IMR-90 (cell line): ENCODE measurements at regions not wholly inside any gene's neighbourhood (a gene's known extent, or its start where the extent isn't known, plus 50 kb on each side); places are given as distances from the start of the nearest gene placed in this dataset.

Experiments
- ATAC-seq: fragments of 200-7000 bp; cut with Tn5 transposase; 2 replicates; pipeline ENCODE4 v1.9.1; 2020; ENCODE audit warnings: low read depth, mild to moderate bottlenecking, moderate library complexity
- BruUV-seq: library from RNA; stranded (reverse); fragments of 400-500 nt; replicated peaks from 2 replicates; lab custom pipeline; 2021; lab: Mats Ljungman, UMichigan
- CTCF ChIA-PET: fragments of 300-600 bp; formaldehyde crosslinking; extraction: SDS; loops from one replicate; lab custom pipeline; 2021; ENCODE audit warnings: antibody characterized with exemption; lab: Yijun Ruan, JAX
- POLR2A ChIA-PET: fragments of 300-600 bp; sonication (Branson Sonifier 250); formaldehyde crosslinking; loops from one replicate; lab custom pipeline; 2022; ENCODE audit warnings: antibody characterized with exemption; ENCODE audit not compliant: unreplicated experiment; lab: Charles Lee
- DNase-seq: peaks from one replicate; pipeline ENCODE4 v3.0.0; 2013
- H2AFZ ChIP-seq: replicated peaks from 2 replicates; pipeline ENCODE3; 2013; ENCODE audit warnings: low read length, mild to moderate bottlenecking; ENCODE audit not compliant: poor library complexity
- H2AK5ac ChIP-seq: 2 replicates; pipeline ENCODE4 v1.6.1; 2013; ENCODE audit warnings: low read depth, low read length, inconsistent platforms
- H2AK9ac ChIP-seq: replicated peaks from 2 replicates; pipeline ENCODE3; 2013; ENCODE audit warnings: mild to moderate bottlenecking, low read depth, low read length, moderate library complexity; ENCODE audit not compliant: poor library complexity
- H2BK120ac ChIP-seq: 2 replicates; pipeline ENCODE4 v1.6.1; 2013; ENCODE audit warnings: low read depth, low read length, inconsistent platforms
- H2BK15ac ChIP-seq: 3 replicates; pipeline ENCODE4 v1.6.1; 2013; ENCODE audit warnings: low read depth, low read length, inconsistent platforms
- H2BK20ac ChIP-seq: 2 replicates; pipeline ENCODE4 v1.6.1; 2013; ENCODE audit warnings: low read depth, mild to moderate bottlenecking, inconsistent platforms, low read length, moderate library complexity
- H2BK5ac ChIP-seq: 2 replicates; pipeline ENCODE4 v1.6.1; 2013; ENCODE audit warnings: mild to moderate bottlenecking, low read depth, low read length, inconsistent platforms; ENCODE audit not compliant: poor library complexity, severe bottlenecking
- H3K14ac ChIP-seq: replicated peaks from 2 replicates; pipeline ENCODE4 v1.6.1; 2013; ENCODE audit warnings: low read depth, low read length, inconsistent platforms
- H3K18ac ChIP-seq: 2 replicates; pipeline ENCODE4 v1.6.1; 2013; ENCODE audit warnings: low read depth, low read length, control low read depth
- H3K23ac ChIP-seq: 2 replicates; pipeline ENCODE4 v1.6.1; 2013; ENCODE audit warnings: low read depth, low read length, inconsistent platforms
- H3K27ac ChIP-seq: 2 replicates; pipeline ENCODE4 v1.5.1; 2013; ENCODE audit warnings: mild to moderate bottlenecking, control low read depth, low read length; ENCODE audit not compliant: insufficient read depth
- H3K27me3 ChIP-seq: 2 replicates; pipeline ENCODE4 v1.6.1; 2013; ENCODE audit warnings: low read length; ENCODE audit not compliant: control insufficient read depth, insufficient read depth
- H3K36me3 ChIP-seq: 2 replicates; pipeline ENCODE4 v1.6.1; 2013; ENCODE audit warnings: low read length, mixed read lengths; ENCODE audit not compliant: control insufficient read depth, insufficient read depth
- H3K4ac ChIP-seq: 2 replicates; pipeline ENCODE4 v1.6.1; 2013; ENCODE audit warnings: low read depth, low read length, inconsistent platforms
- H3K4me1 ChIP-seq: 2 replicates; pipeline ENCODE4 v1.6.1; 2013; ENCODE audit warnings: low read length, mixed read lengths; ENCODE audit not compliant: control insufficient read depth, insufficient read depth
- H3K4me2 ChIP-seq: 2 replicates; pipeline ENCODE4 v1.6.1; 2013; ENCODE audit warnings: low read depth, mild to moderate bottlenecking, control low read depth, low read length, moderate library complexity
- H3K4me3 ChIP-seq: 2 replicates; pipeline ENCODE4 v1.5.1; 2013; ENCODE audit warnings: low read depth, mild to moderate bottlenecking, control low read depth, low read length, moderate library complexity; ENCODE audit not compliant: insufficient read depth
- H3K56ac ChIP-seq: 2 replicates; pipeline ENCODE4 v1.6.1; 2013; ENCODE audit warnings: low read length, inconsistent platforms; ENCODE audit not compliant: insufficient read depth; ENCODE audit errors: extremely low read depth
- H3K79me1 ChIP-seq, 2 experiments: 2 replicates each; pipeline ENCODE4 v1.6.1; 2013; ENCODE audit warnings: low read length in 2 of 2, inconsistent platforms in 1 of 2, low read depth in 1 of 2
- H3K9ac ChIP-seq: 2 replicates; pipeline ENCODE4 v1.6.1; 2013; ENCODE audit warnings: low read depth, low read length, control low read depth
- H3K9me1 ChIP-seq: 2 replicates; pipeline ENCODE4 v1.6.1; 2013; ENCODE audit warnings: low read length, inconsistent platforms; ENCODE audit not compliant: insufficient read depth
- H3K9me3 ChIP-seq: 2 replicates; pipeline ENCODE4 v1.6.1; 2013; ENCODE audit warnings: low read length; ENCODE audit not compliant: control insufficient read depth, insufficient read depth
- H4K20me1 ChIP-seq: 2 replicates; pipeline ENCODE4 v1.6.1; 2013; ENCODE audit warnings: low read length, inconsistent platforms; ENCODE audit not compliant: insufficient read depth
- H4K5ac ChIP-seq: 2 replicates; pipeline ENCODE4 v1.6.1; 2013; ENCODE audit warnings: mild to moderate bottlenecking, low read depth, low read length, control low read depth
- H4K8ac ChIP-seq, 2 experiments: 2 replicates each; pipeline ENCODE4 v1.6.1; 2013; ENCODE audit warnings: low read depth in 2 of 2, low read length in 2 of 2, control low read depth in 1 of 2, inconsistent platforms in 1 of 2
- H4K91ac ChIP-seq: 2 replicates; pipeline ENCODE4 v1.6.1; 2013; ENCODE audit warnings: low read depth, low read length, inconsistent platforms; ENCODE audit not compliant: insufficient read depth
- BHLHE40 ChIP-seq: fragments of 150-350 bp; IDR thresholded peaks from 2 replicates; pipeline ENCODE4 v1.6.1; 2016; ENCODE audit warnings: mild to moderate bottlenecking, low read depth, low read length
- MAFK ChIP-seq: IDR thresholded peaks from 2 replicates; pipeline ENCODE4 v1.6.1; 2012; ENCODE audit warnings: low read depth, low read length, improper control_type of control experiment
- MXI1 ChIP-seq: IDR thresholded peaks from 2 replicates; pipeline ENCODE4 v1.6.1; 2012; ENCODE audit warnings: low read depth, mild to moderate bottlenecking, low read length, moderate library complexity, borderline replicate concordance
- RAD21 ChIP-seq: IDR thresholded peaks from 2 replicates; pipeline ENCODE4 v1.6.1; 2012; ENCODE audit warnings: low read length, improper control_type of control experiment
- RFX5 ChIP-seq: IDR thresholded peaks from 2 replicates; pipeline ENCODE4 v1.8.0; 2012; ENCODE audit warnings: low read depth, mild to moderate bottlenecking, low read length, moderate library complexity
- WGBS, 2 experiments: methylation state at CpG; one replicate each; pipeline versions ENCODE4 v1.1.5 to v1.1.7; 2013; ENCODE audit warnings: missing lambda C conversion rate in 2 of 2; ENCODE audit not compliant: insufficient read length in 1 of 2; ENCODE audit errors: extremely low coverage in 2 of 2; 5-methylcytosine and 5-hydroxymethylcytosine counted together
- dilution Hi-C: fragments of 300-500 bp; cut with HindIII; formaldehyde crosslinking; loops from one replicate; pipeline ENCODE4 v1.14.3; 2018; ENCODE audit warnings: low sequenced_read_pairs; ENCODE audit not compliant: unreplicated experiment
- in situ Hi-C: fragments of 300-500 bp; cut with MboI; formaldehyde crosslinking; loops from 3 replicates; pipeline ENCODE4 v1.14.3; 2019; ENCODE audit warnings: low sequenced_read_pairs, inconsistent platforms, mixed read lengths
- intact Hi-C: fragments of 100-400 bp; cut with micrococcal nuclease; formaldehyde crosslinking; loops from 2 replicates; pipeline ENCODE4 v1.10.0; 2022
- TF ChIP-seq, protein P1 (sequence below): fragments of 150-350 bp; IDR thresholded peaks from 2 replicates; pipeline ENCODE4 v1.6.1; 2017; ENCODE audit warnings: mild to moderate bottlenecking, antibody characterized with exemption, low read length, low read depth

DNA sequence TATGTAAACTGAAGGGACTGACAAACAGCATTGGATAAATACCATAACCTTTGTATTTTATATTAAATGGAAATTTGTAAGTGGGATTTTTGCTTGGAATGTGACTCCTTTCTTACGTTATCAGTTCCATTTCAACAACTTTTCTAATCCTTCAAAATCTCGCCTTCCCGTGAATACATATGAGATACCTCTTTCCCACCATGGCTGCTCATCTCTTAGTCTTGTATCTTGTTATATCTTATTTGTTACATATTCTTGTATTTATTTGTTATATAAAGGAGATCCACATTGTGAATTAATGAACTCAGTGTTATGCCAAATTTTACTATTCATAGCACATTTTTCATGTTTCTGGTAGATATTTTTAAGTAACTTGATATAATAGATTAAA, 623.7 kb downstream of the MCTP2 start:
- Histone ChIP-seq H3K9ac (no peak overlapping the region), H2AK5ac (no peak overlapping the region), H2BK15ac (no peak overlapping the region), H3K4me1 (no peaks in the 10 kb centered on the region), H3K14ac (no peak overlapping the region), H2BK5ac (no peak overlapping the region), H3K4me2 (no peak overlapping the region), H3K27me3 (no peaks in the 10 kb centered on the region), H3K4me3 (no peak overlapping the region), H3K56ac (no peak overlapping the region), H2BK20ac (no peak overlapping the region), H3K9me1 (no peaks in the 10 kb centered on the region), H3K9me3 (peaks cover 18% of the 10 kb centered on the region), H4K8ac (no peak overlapping the region), H4K20me1 (no peaks in the 10 kb centered on the region), H3K23ac (no peak overlapping the region), H3K4ac (no peak overlapping the region), H3K18ac (no peak overlapping the region), H4K91ac (no peak overlapping the region), H2AFZ (no peak overlapping the region), H3K36me3 (no peaks in the 10 kb centered on the region), H3K79me1 (no peaks in the 10 kb centered on the region), H4K5ac (no peak overlapping the region), H3K27ac (no peak overlapping the region), H2BK120ac (no peak overlapping the region), H2AK9ac (no peak overlapping the region)
- DNase-seq (no peak), ATAC-seq (no peak)
- dilution Hi-C loops = no loop called here
- BruUV-seq = no TSS peak
- no CpG with 5 or more reads among the region's 3 CpGs for WGBS, 2 experiments
- ChIA-PET POLR2A (no interaction called here), CTCF (no interaction called here)
- intact Hi-C loops = no loop called here
- TF ChIP-seq RAD21 (no peak), RFX5 (no peak), MXI1 (no peak), BHLHE40 (no peak), MAFK (no peak)
- TF ChIP-seq, protein P1, sequence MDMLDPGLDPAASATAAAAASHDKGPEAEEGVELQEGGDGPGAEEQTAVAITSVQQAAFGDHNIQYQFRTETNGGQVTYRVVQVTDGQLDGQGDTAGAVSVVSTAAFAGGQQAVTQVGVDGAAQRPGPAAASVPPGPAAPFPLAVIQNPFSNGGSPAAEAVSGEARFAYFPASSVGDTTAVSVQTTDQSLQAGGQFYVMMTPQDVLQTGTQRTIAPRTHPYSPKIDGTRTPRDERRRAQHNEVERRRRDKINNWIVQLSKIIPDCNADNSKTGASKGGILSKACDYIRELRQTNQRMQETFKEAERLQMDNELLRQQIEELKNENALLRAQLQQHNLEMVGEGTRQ = no peak
- in situ Hi-C loops = no loop called here
